ENCODE measurements at regions not wholly inside any gene's neighbourhood (a gene's known extent, or its start where the extent isn't known, plus 50 kb on each side); places are given as distances from the start of the nearest gene placed in this dataset.
A peak's percentile ranks its signal among the peaks of the same experiment; 100 is the strongest.

DNA sequence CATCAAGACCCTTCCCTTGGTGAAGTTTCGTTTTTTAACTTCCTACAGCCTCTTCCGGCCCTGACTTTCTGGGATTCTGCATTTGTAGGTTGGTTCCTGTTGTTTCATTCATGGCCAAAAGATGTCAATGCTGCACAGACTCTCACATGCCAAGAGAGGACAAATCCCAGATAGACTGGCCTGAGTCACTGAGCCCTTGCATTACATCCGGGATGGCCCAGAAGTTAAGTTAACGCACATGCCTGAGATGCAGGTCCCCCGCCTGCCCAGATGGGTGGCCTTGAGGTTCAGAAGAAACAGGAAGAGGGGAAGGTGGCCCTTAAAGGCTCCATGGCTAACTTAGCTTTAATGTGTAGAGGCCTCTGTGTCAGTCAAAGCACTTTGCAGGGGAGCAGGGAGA is 51.6 kb upstream of the SRGAP3 start:
- no peak for DNase-seq

DNA sequence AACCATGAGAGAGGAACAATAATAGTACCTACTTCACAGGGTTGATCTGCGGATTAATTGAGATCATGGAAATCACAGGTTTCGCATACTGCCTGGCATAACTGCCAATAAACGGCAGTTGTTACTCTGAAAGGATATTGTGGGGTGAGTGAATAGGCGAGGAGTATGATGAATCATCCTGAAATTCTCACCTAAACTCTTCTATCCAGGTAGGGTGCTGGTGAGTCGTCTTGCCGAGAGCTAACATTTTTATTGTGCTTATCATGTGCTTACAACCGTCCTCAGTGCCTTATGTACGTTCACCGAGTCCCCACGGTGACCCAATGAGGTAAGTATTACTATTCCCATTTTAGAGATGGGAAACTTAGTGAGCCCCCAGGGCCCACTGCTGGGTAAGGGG is 52.4 kb upstream of the SRGAP3 start:
- DNase-seq, result no peak

DNA sequence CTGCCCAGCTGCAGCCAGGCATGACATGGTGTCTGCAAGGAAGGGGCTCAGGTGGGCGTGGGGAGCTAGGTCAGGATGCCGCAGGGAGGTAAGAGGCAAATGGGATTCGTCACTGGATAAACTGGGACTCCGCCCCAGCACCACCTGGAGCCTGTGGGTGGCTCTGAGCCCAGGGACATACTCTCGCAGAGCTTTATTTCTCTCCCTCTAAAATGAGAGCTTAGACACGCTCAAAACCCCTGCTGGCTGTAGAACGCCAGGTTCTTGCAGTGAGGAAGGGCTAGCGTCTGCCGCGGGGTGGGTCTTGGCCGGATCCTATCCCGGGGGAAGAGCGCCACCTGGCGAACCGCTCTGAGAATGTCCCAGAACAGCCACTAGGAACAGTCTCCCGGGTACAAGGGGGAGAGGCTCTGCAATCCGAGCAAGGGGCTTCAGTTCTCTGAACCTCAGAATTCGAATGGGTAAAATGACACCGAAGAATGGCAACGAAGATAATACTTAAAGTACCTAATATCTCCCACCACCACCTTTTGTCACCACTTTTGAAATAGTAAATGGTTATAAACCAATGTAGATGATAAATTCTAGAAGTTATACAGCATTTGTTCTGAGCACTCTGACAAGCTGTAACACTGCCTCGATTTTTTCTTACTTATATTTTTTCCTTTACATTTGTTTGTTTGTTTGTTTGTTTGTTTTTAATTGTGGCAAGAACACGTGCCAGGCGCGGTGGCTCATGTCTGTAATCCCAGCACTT is 53.2 kb upstream of the SRGAP3 start:
- peak; percentile 60 for DNase-seq

DNA sequence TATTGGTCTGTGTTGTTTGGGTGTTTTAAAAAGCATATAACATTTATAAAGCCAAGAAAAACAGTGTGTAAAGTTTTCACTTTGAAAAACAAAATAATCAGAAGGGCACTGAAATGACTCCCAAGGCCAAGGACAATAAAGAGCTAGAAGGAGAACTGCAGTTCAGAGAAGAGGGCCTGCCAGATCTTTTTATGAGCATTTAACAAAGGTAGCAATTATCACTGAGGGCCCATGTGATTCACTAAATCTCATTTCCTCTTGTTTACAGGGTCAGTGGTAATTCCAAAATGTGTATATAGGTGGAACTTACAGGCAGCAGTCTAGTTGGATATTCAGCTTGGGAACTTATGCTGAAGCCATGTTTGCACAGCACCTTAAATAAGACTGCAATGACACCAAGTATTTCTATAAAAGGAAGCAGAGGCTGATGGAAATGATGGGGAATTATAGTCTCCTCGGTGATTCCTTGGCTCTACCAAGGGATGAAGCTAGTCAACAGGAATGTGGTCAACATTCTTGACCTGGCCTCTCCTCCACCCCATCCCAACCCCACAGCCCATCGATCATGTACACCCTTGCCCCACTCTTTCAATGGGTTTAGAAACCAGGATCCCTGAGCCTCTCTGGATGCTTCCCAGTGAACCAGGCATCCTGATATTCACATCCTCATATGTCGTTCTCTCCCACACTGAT is 54.4 kb upstream of the THUMPD3 start:
- DNase-seq, result no peak

DNA sequence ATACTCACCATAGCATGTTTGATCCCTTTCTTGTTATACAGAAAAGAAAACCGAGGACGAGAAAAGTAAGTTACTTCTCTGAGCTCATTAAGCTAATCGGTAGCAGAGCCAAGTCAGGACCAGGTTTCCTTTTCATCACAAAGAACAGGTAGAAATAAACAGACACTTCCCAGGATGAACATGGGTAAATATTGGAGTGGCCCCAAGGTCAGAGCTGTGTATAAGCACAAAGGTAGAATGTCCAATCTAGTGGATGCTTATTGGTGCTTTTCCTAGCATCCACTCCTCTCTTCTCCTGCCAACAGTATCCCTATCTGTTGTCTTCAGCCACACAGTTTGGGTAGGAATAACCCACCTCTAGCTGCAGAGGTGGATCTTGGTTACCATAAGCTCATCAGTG is 52.8 kb upstream of the THUMPD3 start:
- no peak for DNase-seq

DNA sequence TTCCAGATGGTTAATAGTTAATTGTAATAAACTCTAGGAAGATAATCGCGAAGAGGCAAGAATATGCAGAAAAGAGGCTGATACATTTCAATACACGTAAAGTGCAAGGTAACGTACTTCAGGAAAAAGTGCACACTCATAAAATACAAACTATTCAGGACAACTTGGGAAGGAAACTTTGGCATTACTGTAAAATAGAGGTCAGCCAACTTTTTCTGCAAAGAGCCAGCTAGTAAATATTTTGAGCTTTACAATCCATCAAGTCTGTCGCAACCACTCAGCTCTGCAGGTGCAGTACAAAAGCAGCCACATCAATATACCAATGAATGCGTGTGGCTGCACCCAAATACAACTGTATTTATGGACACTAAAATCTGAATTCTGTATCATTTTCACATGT is 51.6 kb upstream of the THUMPD3 start:
- DNase-seq, result no peak

All from GDM1 (cell line).